GM23338 (cell line): ENCODE measurements at regions not wholly inside any gene's neighbourhood (a gene's known extent, or its start where the extent isn't known, plus 50 kb on each side); places are given as distances from the start of the nearest gene placed in this dataset.

ENCODE experiments used
- ATAC-seq: fragments of 200-7000 bp; cut with Tn5 transposase; 3 replicates; pipeline ENCODE4 v1.9.1; 2020
- DNase-seq: peaks from one replicate; pipeline ENCODE4 v3.0.0-alpha.2; 2015; ENCODE audit warnings: low spot score
- H2AFZ ChIP-seq: fragments of 200-600 bp; sonication (generic); 2 replicates; pipeline ENCODE4 v1.8.0; 2016; ENCODE audit warnings: antibody characterized with exemption, mild to moderate bottlenecking, moderate library complexity
- H3F3A ChIP-seq: fragments of 200-600 bp; sonication (generic); replicated peaks from 2 replicates; pipeline ENCODE4 v1.8.0; 2017; ENCODE audit warnings: antibody characterized with exemption, mixed run types, low read depth
- H3K27ac ChIP-seq: fragments of 200-600 bp; sonication (generic); 2 replicates; pipeline ENCODE4 v1.6.1; 2016; ENCODE audit warnings: low read depth
- H3K27me3 ChIP-seq: fragments of 200-600 bp; sonication (generic); 2 replicates; pipeline ENCODE4 v1.8.0; 2016; ENCODE audit warnings: mild to moderate bottlenecking, mixed run types, moderate library complexity; ENCODE audit not compliant: insufficient read depth
- H3K36me3 ChIP-seq: fragments of 200-600 bp; sonication (generic); 2 replicates; pipeline ENCODE4 v1.8.0; 2016; ENCODE audit warnings: mild to moderate bottlenecking; ENCODE audit not compliant: insufficient read depth
- H3K4me1 ChIP-seq: fragments of 200-600 bp; sonication (generic); 2 replicates; pipeline ENCODE4 v1.8.0; 2016; ENCODE audit warnings: mild to moderate bottlenecking, moderate library complexity; ENCODE audit not compliant: insufficient read depth
- H3K4me2 ChIP-seq: fragments of 200-600 bp; sonication (generic); 2 replicates; pipeline ENCODE4 v1.7.1; 2017; ENCODE audit warnings: mixed run types
- H3K4me3 ChIP-seq: fragments of 200-600 bp; sonication (generic); 2 replicates; pipeline ENCODE4 v1.6.1; 2016; ENCODE audit warnings: mixed run types
- H3K79me2 ChIP-seq: fragments of 200-600 bp; sonication (generic); replicated peaks from 2 replicates; pipeline ENCODE4 v1.8.0; 2017; ENCODE audit warnings: mild to moderate bottlenecking; ENCODE audit not compliant: insufficient read depth
- H3K9me2 ChIP-seq: fragments of 200-600 bp; sonication (generic); 2 replicates; pipeline ENCODE4 v1.8.0; 2017; ENCODE audit not compliant: insufficient read depth
- H4K20me1 ChIP-seq: fragments of 200-600 bp; sonication (generic); replicated peaks from 2 replicates; pipeline ENCODE4 v1.8.0; 2017; ENCODE audit warnings: mild to moderate bottlenecking; ENCODE audit not compliant: insufficient read depth
- H3K27ac Mint-ChIP-seq: 2 replicates; pipeline ENCODE4 v1.8.0; 2020; ENCODE audit warnings: inconsistent platforms, mild to moderate bottlenecking, moderate library complexity, mixed read lengths
- H3K27me3 Mint-ChIP-seq: 3 replicates; pipeline ENCODE4 v1.8.0; 2022; ENCODE audit warnings: low read depth, mild to moderate bottlenecking, moderate library complexity, mixed read lengths, inconsistent platforms; ENCODE audit not compliant: insufficient read depth, poor library complexity
- H3K36me3 Mint-ChIP-seq: 3 replicates; pipeline ENCODE4 v1.8.0; 2021; ENCODE audit warnings: low read depth, mild to moderate bottlenecking, inconsistent platforms, moderate library complexity, mixed read lengths
- H3K4me1 Mint-ChIP-seq: 3 replicates; pipeline ENCODE4 v1.8.0; 2020; ENCODE audit warnings: mild to moderate bottlenecking, inconsistent platforms, mixed read lengths
- H3K4me3 Mint-ChIP-seq: 3 replicates; pipeline ENCODE4 v1.8.0; 2021; ENCODE audit warnings: moderate library complexity, mild to moderate bottlenecking, inconsistent platforms, mixed read lengths
- H3K9me3 Mint-ChIP-seq: 3 replicates; pipeline ENCODE4 v1.8.0; 2020; ENCODE audit warnings: moderate library complexity, mild to moderate bottlenecking, inconsistent platforms, mixed read lengths
- CREB1 ChIP-seq: fragments of 250-450 bp; sonication (Bioruptor Pico); IDR thresholded peaks from 2 replicates; pipeline ENCODE4 v1.5.0; 2020; ENCODE audit warnings: low read depth, mild to moderate bottlenecking, moderate library complexity
- CTCF ChIP-seq, 2 experiments: fragments of 200-600 bp in 1 of 2; sonication (generic) in 1 of 2; conservative IDR thresholded peaks; 2 replicates each; pipeline versions ENCODE4 v1.5.1 to v1.6.1; 2016 to 2017; ENCODE audit warnings: antibody characterized with exemption in 2 of 2, low read depth in 2 of 2, mild to moderate bottlenecking in 2 of 2, moderate library complexity in 1 of 2
- ETS1 ChIP-seq: IDR thresholded peaks from 2 replicates; pipeline ENCODE4 v1.6.1; 2016; ENCODE audit warnings: antibody characterized with exemption
- EZH2 ChIP-seq: fragments of 200-600 bp; sonication (generic); IDR thresholded peaks from one replicate; pipeline ENCODE4 v1.8.0; 2017; ENCODE audit warnings: antibody characterized with exemption, mild to moderate bottlenecking, low read depth; ENCODE audit not compliant: unreplicated experiment
- EZH2phosphoT487 ChIP-seq: fragments of 200-600 bp; sonication (generic); IDR thresholded peaks from one replicate; pipeline ENCODE4 v1.8.1; 2018; ENCODE audit warnings: antibody characterized with exemption; ENCODE audit not compliant: unreplicated experiment
- JUNB ChIP-seq: IDR thresholded peaks from one replicate; pipeline ENCODE4 v1.6.1; 2016; ENCODE audit warnings: antibody characterized with exemption; ENCODE audit not compliant: unreplicated experiment
- NANOG ChIP-seq: IDR thresholded peaks from 2 replicates; pipeline ENCODE4 v1.6.1; 2016; ENCODE audit warnings: antibody characterized with exemption, borderline replicate concordance
- POLR2AphosphoS5 ChIP-seq: IDR thresholded peaks from 2 replicates; pipeline ENCODE4 v1.6.1; 2016; ENCODE audit warnings: antibody characterized with exemption, low read depth
- STAT1 ChIP-seq: IDR thresholded peaks from one replicate; pipeline ENCODE4 v1.6.1; 2016; ENCODE audit warnings: antibody characterized with exemption; ENCODE audit not compliant: unreplicated experiment
- ZNF114 ChIP-seq: fragments of 250-450 bp; sonication (Bioruptor Pico); IDR thresholded peaks from 2 replicates; pipeline ENCODE4 v1.5.0; 2020; ENCODE audit warnings: mild to moderate bottlenecking, moderate library complexity
- ZNF331 ChIP-seq: fragments of 250-450 bp; sonication (Bioruptor Pico); IDR thresholded peaks from 2 replicates; pipeline ENCODE4 v1.5.0; 2020; ENCODE audit warnings: low read depth, mild to moderate bottlenecking, moderate library complexity
- ZNF462 ChIP-seq: fragments of 250-450 bp; sonication (Bioruptor Pico); IDR thresholded peaks from 2 replicates; pipeline ENCODE4 v1.5.0; 2020; ENCODE audit warnings: mild to moderate bottlenecking, moderate library complexity
- TF ChIP-seq, protein P1 (sequence below): IDR thresholded peaks from one replicate; pipeline ENCODE4 v1.6.1; 2018; ENCODE audit warnings: antibody characterized with exemption; ENCODE audit not compliant: unreplicated experiment

DNA sequence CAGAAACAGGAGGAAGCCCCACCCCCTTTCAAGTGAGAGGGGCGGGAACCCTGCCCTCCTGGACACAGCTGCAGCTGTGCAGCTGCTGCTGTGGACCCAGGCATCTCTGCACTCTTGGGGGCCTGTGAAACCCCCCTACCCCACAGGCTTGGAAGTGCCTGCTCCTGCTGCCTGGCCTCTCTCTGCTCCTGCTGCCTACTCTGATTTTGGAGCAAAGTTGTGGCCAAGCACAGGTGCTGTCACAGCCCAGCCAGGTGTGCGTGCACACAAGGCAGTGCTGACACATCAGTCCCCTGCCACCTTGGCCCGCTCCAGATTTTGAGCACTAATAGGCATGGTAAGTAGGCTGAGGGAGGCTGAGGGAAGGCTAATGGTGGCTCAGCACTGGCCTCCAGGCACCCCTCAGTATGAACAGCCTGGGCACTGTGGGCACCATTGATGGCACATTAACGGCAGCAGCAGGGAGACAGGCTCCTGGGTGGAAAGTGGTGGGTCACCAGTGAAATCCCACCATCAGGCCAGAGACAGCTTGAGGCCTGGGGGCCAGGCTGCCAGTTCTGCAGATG lies 890.9 kb downstream of the GBE1 start:
- Mint-ChIP-seq H3K27me3 (peaks cover 4% of the 10 kb centered on the region), H3K36me3 (peaks cover 4% of the 10 kb centered on the region; the same call in 1 of the 3 replicates), H3K9me3 (peaks cover 36% of the 10 kb centered on the region), H3K27ac (no peak overlapping the region), H3K4me1 (no peaks in the 10 kb centered on the region), H3K4me3 (no peak overlapping the region)
- Histone ChIP-seq H3K9me2 (no peaks in the 10 kb centered on the region), H3F3A (no peaks in the 10 kb centered on the region), H3K79me2 (no peaks in the 10 kb centered on the region), H3K27me3 (no peaks in the 10 kb centered on the region), H3K36me3 (no peaks in the 10 kb centered on the region; the same call in 1 of the 2 replicates), H3K4me1 (no peaks in the 10 kb centered on the region), H3K27ac (no peak overlapping the region), H3K4me2 (no peak overlapping the region), H3K4me3 (no peak overlapping the region), H4K20me1 (no peaks in the 10 kb centered on the region), H2AFZ (no peak overlapping the region)
- TF ChIP-seq STAT1 (no peak), ZNF331 (no peak), JUNB (no peak), ZNF462 (CRISPR knock-in tag) (no peak), EZH2phosphoT487 (no peak), POLR2AphosphoS5 (no peak), EZH2 (no peak), CTCF (conservative IDR thresholded peaks at IDR 0.05; ENCODE audit: low read depth in 2 of 2) (no peak), CREB1 (CRISPR knock-in tag) (no peak), ETS1 (no peak), ZNF114 (CRISPR knock-in tag) (no peak), NANOG (no peak)
- TF ChIP-seq, protein P1, sequence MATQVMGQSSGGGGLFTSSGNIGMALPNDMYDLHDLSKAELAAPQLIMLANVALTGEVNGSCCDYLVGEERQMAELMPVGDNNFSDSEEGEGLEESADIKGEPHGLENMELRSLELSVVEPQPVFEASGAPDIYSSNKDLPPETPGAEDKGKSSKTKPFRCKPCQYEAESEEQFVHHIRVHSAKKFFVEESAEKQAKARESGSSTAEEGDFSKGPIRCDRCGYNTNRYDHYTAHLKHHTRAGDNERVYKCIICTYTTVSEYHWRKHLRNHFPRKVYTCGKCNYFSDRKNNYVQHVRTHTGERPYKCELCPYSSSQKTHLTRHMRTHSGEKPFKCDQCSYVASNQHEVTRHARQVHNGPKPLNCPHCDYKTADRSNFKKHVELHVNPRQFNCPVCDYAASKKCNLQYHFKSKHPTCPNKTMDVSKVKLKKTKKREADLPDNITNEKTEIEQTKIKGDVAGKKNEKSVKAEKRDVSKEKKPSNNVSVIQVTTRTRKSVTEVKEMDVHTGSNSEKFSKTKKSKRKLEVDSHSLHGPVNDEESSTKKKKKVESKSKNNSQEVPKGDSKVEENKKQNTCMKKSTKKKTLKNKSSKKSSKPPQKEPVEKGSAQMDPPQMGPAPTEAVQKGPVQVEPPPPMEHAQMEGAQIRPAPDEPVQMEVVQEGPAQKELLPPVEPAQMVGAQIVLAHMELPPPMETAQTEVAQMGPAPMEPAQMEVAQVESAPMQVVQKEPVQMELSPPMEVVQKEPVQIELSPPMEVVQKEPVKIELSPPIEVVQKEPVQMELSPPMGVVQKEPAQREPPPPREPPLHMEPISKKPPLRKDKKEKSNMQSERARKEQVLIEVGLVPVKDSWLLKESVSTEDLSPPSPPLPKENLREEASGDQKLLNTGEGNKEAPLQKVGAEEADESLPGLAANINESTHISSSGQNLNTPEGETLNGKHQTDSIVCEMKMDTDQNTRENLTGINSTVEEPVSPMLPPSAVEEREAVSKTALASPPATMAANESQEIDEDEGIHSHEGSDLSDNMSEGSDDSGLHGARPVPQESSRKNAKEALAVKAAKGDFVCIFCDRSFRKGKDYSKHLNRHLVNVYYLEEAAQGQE: no peak
- ATAC-seq (no peak), DNase-seq (no peak)
